ENCODE measurements at regions not wholly inside any gene's neighbourhood (a gene's known extent, or its start where the extent isn't known, plus 50 kb on each side); places are given as distances from the start of the nearest gene placed in this dataset.

DNA sequence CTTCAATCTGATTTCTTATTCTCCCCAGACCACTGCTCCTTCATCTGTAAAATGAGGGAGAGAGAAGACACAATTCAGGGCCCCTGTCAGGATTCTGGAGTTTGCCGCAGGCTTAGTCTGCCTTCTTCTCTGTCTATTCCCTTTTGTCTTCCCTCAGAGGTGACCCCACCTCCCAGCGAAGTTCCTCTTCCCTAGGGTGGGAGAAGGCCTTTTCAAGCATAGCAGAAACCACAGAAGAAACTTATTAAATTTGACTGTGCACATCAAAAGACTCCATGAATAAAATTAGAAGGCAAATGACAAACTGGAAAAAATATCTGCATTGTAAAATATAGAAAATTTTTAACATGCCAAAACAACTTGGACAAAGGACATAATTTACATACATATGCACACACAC lies 148.8 kb downstream of the HNRNPD start:
- TF ChIP-seq ZNF274 (IDR thresholded peaks at IDR 0.05; ENCODE audit: low read depth, low read length) = no peak
- H3K4me3 ChIP-seq (ENCODE audit: low read length) = no peak overlapping the region

DNA sequence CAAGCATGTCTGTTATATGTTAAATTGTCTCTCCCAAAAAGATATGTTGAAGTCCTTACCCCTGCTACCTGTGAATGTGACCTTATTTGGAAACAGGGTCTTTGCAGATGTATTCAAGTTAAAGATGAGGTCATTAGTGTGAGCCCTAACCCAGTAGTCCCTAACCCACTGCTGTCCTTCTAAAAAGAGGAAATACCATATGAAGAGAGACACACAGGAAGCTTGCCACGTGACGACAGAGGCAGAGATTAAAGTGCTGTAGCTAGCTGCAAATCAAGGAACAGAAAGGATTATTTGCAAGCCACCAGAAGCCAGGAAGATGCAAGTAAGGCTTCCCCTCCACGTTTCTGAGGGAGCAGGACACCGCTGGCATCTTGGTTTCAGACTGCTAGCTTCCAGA lies 150.1 kb downstream of the HNRNPD start:
- no peak overlapping the region for H3K4me3 ChIP-seq (ENCODE audit: low read length)
- TF ChIP-seq ZNF274 (IDR thresholded peaks at IDR 0.05; ENCODE audit: low read depth, low read length) = no peak

DNA sequence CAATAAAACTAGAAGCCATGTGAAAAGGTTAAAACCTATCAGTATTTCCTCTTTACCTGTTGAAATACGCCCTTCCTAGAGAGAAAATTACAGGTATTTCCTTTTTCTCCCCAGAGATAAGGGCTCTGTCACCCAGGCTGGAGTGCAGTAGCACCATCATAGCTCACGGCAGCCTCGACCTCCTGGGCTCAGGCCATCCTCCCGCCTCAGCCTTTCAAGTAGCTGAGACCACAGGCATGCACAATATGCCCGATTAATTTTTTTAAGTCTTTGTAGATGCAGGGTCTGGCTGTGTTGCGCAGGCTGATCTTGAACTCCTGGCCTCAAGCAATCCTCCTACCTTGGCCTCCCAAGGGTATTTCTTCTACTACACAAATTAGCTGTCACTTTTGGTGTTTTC lies 154.4 kb downstream of the HNRNPD start:
- H3K4me3 ChIP-seq (ENCODE audit: low read length) = no peak overlapping the region
- TF ChIP-seq ZNF274 (IDR thresholded peaks at IDR 0.05; ENCODE audit: low read depth, low read length) = no peak

DNA sequence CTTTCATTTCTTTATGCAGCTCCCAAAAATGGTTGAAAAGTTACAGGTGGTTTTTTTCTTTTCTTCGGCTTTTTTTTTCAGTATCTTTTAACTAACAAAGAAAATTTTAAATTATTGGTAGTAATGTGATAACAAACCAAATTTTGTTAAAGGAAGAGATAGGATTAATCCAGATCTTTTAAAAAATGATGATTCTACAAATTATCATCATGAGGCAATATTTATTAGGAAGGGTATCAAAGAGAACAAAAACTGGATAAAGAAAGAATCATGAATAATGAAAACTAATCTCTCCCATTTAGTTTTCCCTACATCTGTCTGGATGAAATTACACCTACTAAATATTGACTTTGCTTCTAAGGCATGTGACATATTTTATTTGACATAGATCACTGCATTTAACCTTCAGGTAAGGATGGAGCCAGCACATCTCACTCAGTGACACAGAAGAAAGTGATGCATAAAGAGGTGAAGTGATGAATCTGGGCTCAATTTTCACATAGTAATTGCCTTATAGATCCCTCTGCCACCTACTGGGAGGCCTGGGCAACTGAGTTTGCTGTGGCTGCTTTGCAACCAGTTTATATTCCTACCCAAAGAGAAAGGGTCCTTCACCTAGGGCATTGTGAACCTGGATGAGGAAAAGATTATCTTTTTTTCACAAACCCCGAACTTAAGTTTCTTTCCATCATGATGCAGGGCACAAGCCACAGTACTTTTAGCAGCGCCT lies 155.6 kb downstream of the HNRNPD start:
- no peak for TF ChIP-seq ZNF274 (IDR thresholded peaks at IDR 0.05; ENCODE audit: low read depth, low read length)
- no peak overlapping the region for H3K4me3 ChIP-seq (ENCODE audit: low read length)

DNA sequence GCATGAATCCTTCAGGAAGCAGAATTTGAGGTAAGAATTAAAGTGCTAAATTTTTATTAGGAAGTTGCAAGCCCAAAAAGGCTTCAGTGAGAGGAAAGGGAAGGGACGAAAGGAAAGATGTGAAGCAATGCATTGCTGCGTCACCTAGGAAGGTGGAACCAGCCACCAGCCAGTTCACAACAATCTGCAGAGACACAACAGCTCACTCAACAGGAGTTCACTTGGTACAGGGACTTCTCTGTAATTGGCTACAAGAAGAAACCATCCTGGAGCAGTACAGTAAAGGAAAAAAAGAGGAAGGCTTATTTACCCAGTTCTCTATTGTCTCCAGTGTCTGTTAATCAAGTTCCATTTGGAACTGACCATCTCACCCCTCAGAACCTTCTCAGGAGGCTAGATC lies 157.6 kb downstream of the HNRNPD start:
- no peak overlapping the region for H3K4me3 ChIP-seq (ENCODE audit: low read length)
- TF ChIP-seq ZNF274 (IDR thresholded peaks at IDR 0.05; ENCODE audit: low read depth, low read length) = no peak

DNA sequence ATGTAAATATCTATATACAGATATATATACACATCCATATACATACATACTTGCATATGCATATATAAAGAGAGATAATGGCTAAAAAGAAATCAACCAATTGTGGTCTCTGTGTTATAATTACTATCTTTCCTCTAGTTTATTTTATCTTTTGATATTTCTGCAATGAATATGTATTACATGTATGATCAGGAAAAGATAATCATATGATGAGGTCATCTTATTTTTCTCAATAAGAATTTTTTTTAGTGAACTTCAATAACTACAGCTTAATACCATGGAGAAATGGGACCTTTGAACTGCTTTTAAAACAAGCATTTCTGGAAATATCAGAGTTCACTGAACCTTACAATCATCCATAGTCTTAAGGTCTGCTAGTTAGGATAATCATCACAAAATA lies 158.0 kb downstream of the HNRNPD start:
- no peak overlapping the region for H3K4me3 ChIP-seq (ENCODE audit: low read length)
- no peak for TF ChIP-seq ZNF274 (IDR thresholded peaks at IDR 0.05; ENCODE audit: low read depth, low read length)

DNA sequence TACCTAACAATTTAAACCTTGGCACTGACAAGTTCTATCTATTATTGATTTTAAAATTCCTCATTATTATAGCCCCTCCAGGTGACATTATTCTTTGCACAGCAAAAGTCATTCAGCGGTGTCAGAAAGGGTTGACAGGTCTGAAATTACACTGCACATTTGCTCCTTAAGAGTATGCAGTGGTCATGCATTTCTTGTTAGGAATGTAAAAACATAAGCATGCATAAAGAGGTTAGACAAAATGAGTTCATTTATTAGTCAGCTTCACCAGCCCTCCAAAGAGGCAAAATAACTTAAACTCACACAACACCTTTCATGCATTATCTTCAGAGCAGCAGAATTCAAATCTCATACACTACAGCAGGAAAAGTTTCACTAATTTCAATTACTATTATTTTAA lies 158.8 kb downstream of the HNRNPD start:
- TF ChIP-seq ZNF274 (IDR thresholded peaks at IDR 0.05; ENCODE audit: low read depth, low read length) = no peak
- H3K4me3 ChIP-seq (ENCODE audit: low read length) = no peak overlapping the region

DNA sequence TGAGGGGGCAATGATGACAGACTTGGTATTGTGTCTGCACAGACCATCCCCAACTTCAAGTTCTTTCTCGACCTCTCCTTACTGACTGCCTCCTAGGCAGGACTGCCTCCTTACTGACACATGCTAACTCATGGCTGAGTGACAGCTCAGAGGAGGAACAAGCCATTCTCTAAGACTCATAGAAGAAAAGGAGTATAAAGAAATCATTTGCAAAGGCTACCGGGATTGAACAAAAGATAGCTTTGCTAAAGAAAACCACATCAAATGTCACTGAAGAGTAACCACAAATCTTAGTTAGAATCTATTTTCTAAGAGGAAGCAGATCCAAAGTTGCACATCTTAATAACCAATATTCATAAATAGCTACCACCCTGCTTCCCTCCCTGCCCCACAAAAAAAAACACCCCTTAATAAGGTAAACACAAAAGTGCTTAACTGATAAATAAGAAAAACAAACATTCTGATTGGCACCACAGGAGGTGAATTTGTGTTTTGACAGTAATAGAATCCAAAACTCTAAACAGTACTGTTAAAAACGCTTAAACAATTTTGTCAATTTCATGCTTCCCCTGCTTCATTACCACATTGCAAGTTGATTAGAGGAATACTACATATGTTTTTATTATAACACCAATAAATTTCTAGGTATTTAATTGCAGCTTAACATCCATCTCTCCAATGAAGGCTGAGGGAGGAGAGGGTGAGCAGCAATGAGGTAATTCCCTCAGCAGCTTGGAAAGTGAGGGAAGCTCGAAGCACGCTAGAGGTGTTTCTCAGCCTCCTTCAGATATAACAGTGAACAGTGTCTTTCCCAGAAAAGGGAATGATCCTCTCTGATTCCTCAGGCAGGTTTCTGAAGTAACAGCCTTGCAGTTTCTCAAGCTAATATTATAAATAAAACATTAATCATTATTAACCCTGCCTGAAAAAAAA lies 160.0 kb downstream of the HNRNPD start:
- no peak overlapping the region for H3K4me3 ChIP-seq (ENCODE audit: low read length)
- no peak for TF ChIP-seq ZNF274 (IDR thresholded peaks at IDR 0.05; ENCODE audit: low read depth, low read length)

DNA sequence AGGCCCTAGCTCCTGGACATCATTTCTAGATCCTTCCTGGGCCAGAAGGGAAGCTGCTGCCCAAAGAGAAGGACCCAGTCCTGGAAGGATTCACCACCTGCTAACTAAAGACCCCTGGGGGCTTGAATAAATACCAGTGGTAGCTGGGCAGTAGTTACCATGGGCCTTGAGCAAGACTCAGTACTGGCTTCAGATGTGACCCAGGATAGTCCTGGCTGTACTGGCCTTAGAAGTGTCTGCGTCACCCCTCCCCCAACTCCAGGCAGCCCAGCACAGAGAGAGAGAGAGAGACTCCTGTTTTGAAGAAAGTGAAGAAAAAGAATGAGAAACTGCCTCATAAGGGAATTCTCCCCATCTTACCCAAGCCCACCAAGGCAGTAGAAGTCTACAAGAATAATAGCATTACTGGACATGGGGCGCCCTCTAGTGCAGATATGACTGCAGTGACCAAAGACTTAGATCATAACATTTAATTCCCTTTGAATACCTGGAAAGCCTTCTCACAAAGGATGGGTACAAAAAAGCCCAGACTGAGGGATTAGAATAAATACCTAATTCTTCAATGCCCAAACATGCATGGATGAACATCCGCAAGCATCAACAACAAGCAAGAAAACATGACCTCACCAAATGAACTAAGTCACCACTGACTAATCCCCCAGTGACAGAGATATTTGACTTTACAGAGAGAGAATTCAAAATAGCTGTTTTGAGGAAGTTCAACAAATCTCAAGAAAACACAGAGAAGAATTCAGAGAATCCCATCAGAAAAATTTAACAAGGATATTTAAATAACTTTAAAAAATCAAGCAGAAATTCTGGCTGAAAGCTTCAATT lies 171.8 kb downstream of the HNRNPD start:
- TF ChIP-seq ZNF274 (IDR thresholded peaks at IDR 0.05; ENCODE audit: low read depth, low read length) = no peak
- no peak overlapping the region for H3K4me3 ChIP-seq (ENCODE audit: low read length)

DNA sequence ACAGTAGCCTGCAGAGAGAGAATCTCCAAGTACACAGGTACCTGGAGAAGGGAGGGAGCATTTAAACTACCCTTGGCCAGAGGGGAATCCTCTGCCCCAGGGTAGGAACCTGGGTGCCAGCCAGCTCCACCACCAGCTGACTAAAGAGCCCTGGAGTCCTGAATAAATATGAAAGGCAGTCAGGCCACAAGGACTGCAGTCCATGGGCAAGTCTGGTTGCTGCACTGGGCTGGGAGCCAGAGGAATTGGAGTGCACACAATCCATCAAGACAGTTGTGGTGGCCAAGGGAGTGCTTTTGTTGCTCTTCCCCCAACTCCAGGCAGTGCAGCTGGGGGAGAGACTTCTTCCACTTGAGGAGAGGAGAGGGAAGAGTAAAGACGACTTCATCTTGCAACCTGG lies 172.5 kb downstream of the HNRNPD start:
- H3K4me3 ChIP-seq (ENCODE audit: low read length) = no peak overlapping the region
- no peak for TF ChIP-seq ZNF274 (IDR thresholded peaks at IDR 0.05; ENCODE audit: low read depth, low read length)

DNA sequence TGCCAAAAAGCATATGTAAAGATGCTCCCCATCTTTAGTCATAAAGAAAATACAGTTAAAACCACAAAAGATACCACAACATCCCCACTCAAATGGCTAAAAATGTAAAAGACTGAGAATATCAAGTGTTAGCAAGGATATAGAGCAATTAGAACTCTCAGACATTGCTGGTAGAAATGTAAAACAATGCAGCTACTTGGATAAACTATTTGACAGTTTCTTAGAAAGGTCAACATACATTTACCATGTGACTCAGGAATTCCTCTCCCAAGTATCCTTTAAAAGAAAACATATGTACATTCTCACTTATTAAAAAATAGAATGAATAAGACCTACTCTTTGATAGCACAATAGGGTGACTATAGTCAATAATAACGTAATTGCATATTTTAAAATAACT lies 173.7 kb downstream of the HNRNPD start:
- no peak for TF ChIP-seq ZNF274 (IDR thresholded peaks at IDR 0.05; ENCODE audit: low read depth, low read length)

DNA sequence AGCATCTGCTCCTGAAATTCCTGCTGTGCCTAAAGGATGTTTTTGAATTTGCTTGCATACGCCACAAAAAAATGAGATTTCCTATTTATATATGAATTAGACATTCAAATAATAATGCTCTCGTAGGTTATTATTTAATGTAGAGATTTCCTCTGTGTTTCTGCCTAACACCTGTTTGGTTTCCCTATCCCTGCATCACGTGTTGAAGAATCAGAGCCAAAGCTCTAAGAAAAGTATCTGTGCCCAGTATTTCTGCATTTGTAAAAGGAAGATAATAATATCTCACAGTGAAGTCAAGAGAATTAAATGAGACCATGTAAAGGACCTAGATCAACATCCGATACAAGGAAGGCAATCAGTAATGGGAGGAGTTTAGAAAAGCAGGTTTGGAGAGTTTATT lies 179.5 kb downstream of the HNRNPD start:
- no peak for TF ChIP-seq ZNF274 (IDR thresholded peaks at IDR 0.05; ENCODE audit: low read depth, low read length)
- H3K4me3 ChIP-seq (ENCODE audit: low read length) = no peak overlapping the region

More for the DNA sequence above, 173.7 kb downstream of the HNRNPD start:
- no peak overlapping the region for H3K4me3 ChIP-seq (ENCODE audit: low read length)

DNA sequence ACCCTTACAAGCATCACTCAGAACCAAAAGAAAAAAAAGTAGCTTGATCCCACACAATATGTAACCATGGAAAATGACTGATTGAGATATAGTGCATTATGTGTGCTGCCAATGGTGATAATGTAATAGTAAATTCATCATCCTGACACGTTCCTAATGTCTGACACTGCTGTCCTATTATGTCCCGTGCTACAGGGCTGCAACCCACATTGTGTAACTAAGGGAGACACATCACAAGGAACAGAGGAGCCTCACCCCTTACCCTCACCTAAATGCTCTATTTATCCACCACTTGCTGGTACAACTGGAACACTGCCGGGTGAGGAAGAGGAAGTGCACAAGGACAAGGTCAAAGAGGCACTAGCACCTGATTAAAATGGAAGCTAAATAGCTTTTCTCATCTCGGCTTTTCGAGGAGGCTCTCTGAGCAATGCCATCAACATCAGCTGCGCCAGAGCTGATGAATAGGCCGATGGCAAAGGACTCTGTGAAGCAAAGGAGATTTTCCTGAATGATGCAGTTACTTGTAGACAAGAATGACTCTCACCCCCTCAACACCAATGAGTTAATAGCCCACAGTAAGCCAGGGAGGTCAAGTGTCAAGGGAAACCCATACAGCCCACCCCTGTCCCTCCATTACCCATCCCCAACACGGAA lies 181.6 kb downstream of the HNRNPD start:
- no peak overlapping the region for H3K4me3 ChIP-seq (ENCODE audit: low read length)
- TF ChIP-seq ZNF274 (IDR thresholded peaks at IDR 0.05; ENCODE audit: low read depth, low read length) = no peak

DNA sequence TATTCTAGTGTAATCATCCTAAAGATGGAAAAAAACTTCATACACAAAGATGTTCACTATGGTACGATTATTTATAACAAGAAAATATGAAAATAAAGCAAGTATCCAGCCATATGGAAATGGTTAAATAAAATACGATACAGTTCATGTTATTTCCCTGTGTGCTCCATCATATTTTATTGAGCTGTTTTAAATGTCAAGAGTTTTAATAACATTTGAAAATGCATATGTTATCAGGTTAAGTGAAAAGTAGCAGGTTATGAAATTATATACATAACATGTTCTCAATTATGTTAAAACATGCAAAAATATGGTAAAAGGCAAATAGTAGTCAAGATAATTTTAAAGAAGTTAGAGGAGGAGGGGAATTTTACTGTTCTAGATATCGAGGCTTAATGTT lies 192.0 kb downstream of the HNRNPD start:
- no peak for TF ChIP-seq ZNF274 (IDR thresholded peaks at IDR 0.05; ENCODE audit: low read depth, low read length)
- no peak overlapping the region for H3K4me3 ChIP-seq (ENCODE audit: low read length)

Data from GM08714 (cell line).